Mesothelial cell of epicardium (in vitro differentiated cells): ENCODE measurements at regions not wholly inside any gene's neighbourhood (a gene's known extent, or its start where the extent isn't known, plus 50 kb on each side); places are given as distances from the start of the nearest gene placed in this dataset.

Experiments used
- DNase-seq, 2 experiments: peaks; one replicate each; pipeline ENCODE4 v3.0.0; 2021; ENCODE audit warnings: low spot score in 2 of 2; ENCODE audit not compliant: unreplicated experiment in 2 of 2
- H3K27ac Mint-ChIP-seq: 2 replicates; pipeline ENCODE4 v1.8.0; 2021; ENCODE audit warnings: mixed read lengths
- H3K27me3 Mint-ChIP-seq: 2 replicates; pipeline ENCODE4 v1.8.0; 2021; ENCODE audit warnings: low read depth, mixed read lengths
- H3K36me3 Mint-ChIP-seq: 2 replicates; pipeline ENCODE4 v1.8.0; 2021; ENCODE audit warnings: mixed read lengths
- H3K4me1 Mint-ChIP-seq: 2 replicates; pipeline ENCODE4 v1.8.0; 2021; ENCODE audit warnings: mixed read lengths
- H3K4me3 Mint-ChIP-seq: 2 replicates; pipeline ENCODE4 v1.8.0; 2021; ENCODE audit warnings: mild to moderate bottlenecking, moderate library complexity, mixed read lengths
- H3K9me3 Mint-ChIP-seq: 2 replicates; pipeline ENCODE4 v1.8.0; 2021; ENCODE audit warnings: mixed read lengths
- TF ChIP-seq, protein P1 (sequence below): fragments of 200-600 bp; sonication (generic); IDR thresholded peaks from one replicate; pipeline ENCODE4 v1.5.0; 2021; ENCODE audit warnings: antibody characterized with exemption; ENCODE audit not compliant: unreplicated experiment

DNA sequence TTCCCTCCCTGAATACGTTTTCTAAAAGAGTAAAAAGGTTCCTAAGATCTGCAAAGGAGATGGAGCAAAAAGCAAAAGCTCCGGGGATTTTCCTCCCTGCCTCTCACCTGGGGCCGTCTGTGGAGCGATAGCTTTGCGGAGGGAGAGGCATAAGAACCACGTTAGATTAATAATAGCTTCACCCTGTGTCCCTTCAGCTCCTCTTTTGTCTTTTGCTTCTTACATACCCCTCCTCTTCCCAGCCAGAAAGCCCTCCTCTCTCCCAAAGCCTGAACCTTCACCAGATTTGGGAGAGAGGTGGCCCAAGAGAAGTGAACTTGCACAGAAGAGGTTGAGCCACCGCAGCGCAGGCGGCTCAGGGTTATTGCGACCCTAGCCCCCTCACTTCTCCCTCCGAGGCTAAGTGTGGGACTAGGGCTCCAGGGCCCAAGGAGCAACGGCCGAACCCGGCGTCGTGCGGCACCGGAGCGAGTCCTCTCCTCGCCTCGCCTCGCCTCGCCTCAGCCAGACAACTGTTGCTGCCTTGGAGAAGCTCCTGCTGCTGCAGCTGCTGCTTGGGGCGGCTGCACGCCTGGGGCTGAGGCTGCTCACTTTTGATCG, 97.6 kb upstream of the HSD17B12 start:
- Mint-ChIP-seq H3K4me1 (peaks cover 13% of the 10 kb centered on the region), H3K9me3 (no peaks in the 10 kb centered on the region), H3K36me3 (no peaks in the 10 kb centered on the region), H3K27ac (no peak overlapping the region), H3K27me3 (peaks cover 99% of the 10 kb centered on the region), H3K4me3 (no peak overlapping the region)
- TF ChIP-seq, protein P1, sequence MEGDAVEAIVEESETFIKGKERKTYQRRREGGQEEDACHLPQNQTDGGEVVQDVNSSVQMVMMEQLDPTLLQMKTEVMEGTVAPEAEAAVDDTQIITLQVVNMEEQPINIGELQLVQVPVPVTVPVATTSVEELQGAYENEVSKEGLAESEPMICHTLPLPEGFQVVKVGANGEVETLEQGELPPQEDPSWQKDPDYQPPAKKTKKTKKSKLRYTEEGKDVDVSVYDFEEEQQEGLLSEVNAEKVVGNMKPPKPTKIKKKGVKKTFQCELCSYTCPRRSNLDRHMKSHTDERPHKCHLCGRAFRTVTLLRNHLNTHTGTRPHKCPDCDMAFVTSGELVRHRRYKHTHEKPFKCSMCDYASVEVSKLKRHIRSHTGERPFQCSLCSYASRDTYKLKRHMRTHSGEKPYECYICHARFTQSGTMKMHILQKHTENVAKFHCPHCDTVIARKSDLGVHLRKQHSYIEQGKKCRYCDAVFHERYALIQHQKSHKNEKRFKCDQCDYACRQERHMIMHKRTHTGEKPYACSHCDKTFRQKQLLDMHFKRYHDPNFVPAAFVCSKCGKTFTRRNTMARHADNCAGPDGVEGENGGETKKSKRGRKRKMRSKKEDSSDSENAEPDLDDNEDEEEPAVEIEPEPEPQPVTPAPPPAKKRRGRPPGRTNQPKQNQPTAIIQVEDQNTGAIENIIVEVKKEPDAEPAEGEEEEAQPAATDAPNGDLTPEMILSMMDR, result no peak
- no peak for DNase-seq

DNA sequence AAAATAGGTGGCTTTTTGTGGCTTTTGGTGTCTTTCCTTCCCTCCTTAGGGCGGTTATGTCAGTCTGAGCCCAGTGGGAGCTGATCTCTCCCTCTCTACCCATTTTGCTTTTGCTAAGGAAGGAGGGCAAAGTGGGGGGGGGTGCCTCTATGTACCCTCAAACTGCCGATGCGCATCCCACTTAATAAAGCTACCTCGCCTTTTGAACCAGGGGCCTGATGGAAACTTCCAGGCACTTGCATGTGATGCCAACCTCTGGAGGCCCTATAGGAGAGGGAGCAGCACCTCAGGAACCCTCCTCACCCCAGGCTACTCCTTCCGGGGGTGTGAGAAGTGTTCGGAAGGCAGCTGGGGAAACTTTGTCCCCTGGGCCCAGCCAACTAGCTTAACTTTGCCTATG, 97.0 kb upstream of the HSD17B12 start:
- H3K4me1 Mint-ChIP-seq, result peaks cover 13% of the 10 kb centered on the region
- H3K27me3 Mint-ChIP-seq, result peaks cover 97% of the 10 kb centered on the region
- H3K27ac Mint-ChIP-seq, result no peak overlapping the region
- no peak for DNase-seq
- H3K9me3 Mint-ChIP-seq, result no peaks in the 10 kb centered on the region
- H3K4me3 Mint-ChIP-seq, result no peak overlapping the region
- H3K36me3 Mint-ChIP-seq, result no peaks in the 10 kb centered on the region
- TF ChIP-seq, protein P1, result no peak

DNA sequence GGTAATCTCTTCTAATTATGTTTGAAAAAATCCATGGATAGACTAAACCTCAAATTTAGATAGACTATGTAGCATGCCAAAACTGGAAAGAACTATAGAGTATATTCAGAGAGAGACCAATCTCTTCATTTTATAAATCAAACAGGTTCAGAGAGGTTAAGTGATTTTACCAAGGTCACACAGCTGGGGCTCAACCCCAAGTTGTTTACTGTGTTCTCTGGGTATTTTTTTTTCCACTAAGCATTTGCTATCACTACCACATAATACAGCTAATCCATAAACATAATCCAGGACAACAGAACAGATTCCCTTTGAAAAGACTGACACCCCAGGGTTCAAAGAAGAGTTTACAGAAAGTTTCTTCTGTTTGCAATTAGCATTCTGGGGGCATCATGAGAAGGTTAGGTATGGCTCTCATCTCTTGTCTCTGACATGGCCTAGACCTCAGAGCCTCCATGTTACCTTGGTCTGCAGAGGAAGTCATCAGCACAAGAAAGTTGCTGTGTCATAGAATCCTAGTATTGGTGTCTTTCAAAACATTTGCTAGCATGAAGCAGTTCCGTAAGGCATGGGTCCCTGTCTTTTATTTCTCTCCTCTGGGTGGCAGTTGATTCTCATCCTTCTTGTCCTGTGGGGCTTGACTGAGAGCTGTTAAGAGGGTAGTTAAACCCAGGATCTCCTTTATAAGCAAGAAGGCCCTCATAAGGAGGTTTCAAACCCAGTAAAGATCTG, 94.5 kb upstream of the HSD17B12 start:
- peaks cover 82% of the 10 kb centered on the region for H3K27me3 Mint-ChIP-seq
- H3K27ac Mint-ChIP-seq, result no peak overlapping the region
- H3K4me1 Mint-ChIP-seq, result peaks cover 1% of the 10 kb centered on the region
- no peaks in the 10 kb centered on the region for H3K9me3 Mint-ChIP-seq
- DNase-seq, result no peak
- no peaks in the 10 kb centered on the region for H3K36me3 Mint-ChIP-seq
- no peak overlapping the region for H3K4me3 Mint-ChIP-seq
- TF ChIP-seq, protein P1, result no peak

DNA sequence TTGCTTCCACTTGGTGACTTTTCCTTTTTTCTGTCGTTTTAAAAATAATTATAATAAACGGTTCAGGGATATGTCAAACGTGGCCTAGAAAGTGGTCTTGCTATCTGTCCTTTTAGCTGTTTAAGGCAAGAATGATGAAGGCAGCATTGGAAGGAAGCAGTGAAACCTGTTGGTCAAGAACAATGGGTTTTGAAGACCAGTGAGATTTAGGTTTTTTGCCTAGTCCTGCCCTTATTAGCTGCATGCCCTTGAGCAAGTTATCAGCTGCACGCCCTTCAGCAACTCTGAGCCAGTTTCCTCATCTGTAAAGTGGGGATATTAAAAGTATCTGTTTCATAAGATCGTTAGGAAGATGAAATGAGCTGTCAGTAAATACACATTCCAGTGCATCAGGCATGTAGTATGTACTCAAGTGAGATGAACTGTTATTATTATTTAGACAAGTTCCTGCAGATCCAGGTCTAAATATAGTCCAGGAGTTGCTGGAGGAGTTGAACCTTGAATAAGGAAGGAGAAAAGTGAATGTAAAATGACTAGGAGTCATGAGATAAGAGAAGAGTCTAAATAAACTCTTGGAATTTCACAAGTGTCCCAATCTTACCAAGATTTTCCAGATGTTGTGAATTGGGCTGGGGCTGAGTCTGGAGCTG, 90.8 kb upstream of the HSD17B12 start:
- Mint-ChIP-seq H3K36me3 (no peaks in the 10 kb centered on the region), H3K27me3 (peaks cover 62% of the 10 kb centered on the region), H3K4me1 (no peaks in the 10 kb centered on the region), H3K4me3 (no peak overlapping the region), H3K9me3 (no peaks in the 10 kb centered on the region), H3K27ac (no peak overlapping the region)
- TF ChIP-seq, protein P1, result no peak
- no peak for DNase-seq

DNA sequence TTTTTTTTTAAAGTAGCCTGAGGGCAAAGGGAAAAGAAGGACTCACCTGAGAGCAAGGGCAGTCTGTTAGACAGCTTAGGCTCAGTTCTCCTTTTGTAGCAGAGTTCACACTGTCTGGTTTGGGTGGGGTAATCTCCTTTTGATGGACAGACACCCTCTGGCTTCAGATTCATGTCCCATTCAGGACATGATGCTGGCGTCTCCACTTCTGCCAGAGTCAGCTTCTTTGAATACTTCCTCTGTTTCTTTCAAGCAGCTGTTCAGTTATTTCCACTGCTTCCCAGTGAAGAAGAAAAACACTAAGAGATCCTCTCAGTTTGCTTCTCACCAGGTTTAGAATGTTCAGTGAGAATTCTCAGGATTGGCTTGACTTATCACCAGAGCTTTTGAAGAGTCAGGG, 79.0 kb upstream of the HSD17B12 start:
- Mint-ChIP-seq H3K4me3 (no peak overlapping the region), H3K4me1 (no peaks in the 10 kb centered on the region), H3K9me3 (no peaks in the 10 kb centered on the region), H3K27me3 (peaks cover 64% of the 10 kb centered on the region), H3K36me3 (no peaks in the 10 kb centered on the region), H3K27ac (no peak overlapping the region)
- TF ChIP-seq, protein P1, result no peak
- no peak for DNase-seq
